NCI-H2081 treated with DMSO at 0.1 percent for 48 hours (cell line): ENCODE measurements at regions not wholly inside any gene's neighbourhood (a gene's known extent, or its start where the extent isn't known, plus 50 kb on each side); places are given as distances from the start of the nearest gene placed in this dataset.

ENCODE experiments used
- DNase-seq: peaks from one replicate; lab custom pipeline; 2025; lab: John Stamatoyannopoulos, UW

GRCh38 chr2:150312271-150312670, 175.2 kb downstream of the RND3 start:
- DNase-seq = no peak

GRCh38 chr2:150309311-150310080, 178.0 kb downstream of the RND3 start:
- DNase-seq = no peak

GRCh38 chr2:150307258-150307657, 180.2 kb downstream of the RND3 start:
- no peak for DNase-seq

GRCh38 chr2:150303281-150303680, 184.2 kb downstream of the RND3 start:
- DNase-seq = no peak

- DNase-seq = no peak
Observed at GRCh38 chr2:150298571-150299305, 188.7 kb downstream of the RND3 start.

- DNase-seq = no peak
Observed at GRCh38 chr2:150296770-150297546, 190.5 kb downstream of the RND3 start.

GRCh38 chr2:150295544-150295943, 191.9 kb downstream of the RND3 start:
- DNase-seq = no peak

GRCh38 chr2:150293771-150294170, 193.7 kb downstream of the RND3 start:
- no peak for DNase-seq

GRCh38 chr2:150292807-150293206, 194.7 kb downstream of the RND3 start:
- no peak for DNase-seq

- DNase-seq = no peak
Observed at GRCh38 chr2:150292192-150292591, 195.3 kb downstream of the RND3 start.

- no peak for DNase-seq
Observed at GRCh38 chr2:150286730-150287362, 200.6 kb downstream of the RND3 start.

- DNase-seq = no peak
Observed at GRCh38 chr2:150284116-150284515, 203.4 kb downstream of the RND3 start.

- no peak for DNase-seq
Observed at GRCh38 chr2:150282771-150283371, 204.6 kb downstream of the RND3 start.

GRCh38 chr2:150282357-150282756, 205.1 kb downstream of the RND3 start:
- no peak for DNase-seq

GRCh38 chr2:150280231-150280630, 207.2 kb downstream of the RND3 start:
- DNase-seq = no peak

- no peak for DNase-seq
Observed at GRCh38 chr2:150279686-150280085, 207.8 kb downstream of the RND3 start.

- no peak for DNase-seq
Observed at GRCh38 chr2:150276737-150277136, 210.7 kb downstream of the RND3 start.

GRCh38 chr2:150274108-150274507, 213.4 kb downstream of the RND3 start:
- no peak for DNase-seq

GRCh38 chr2:150271952-150272802, 215.3 kb downstream of the RND3 start:
- no peak for DNase-seq

GRCh38 chr2:150267651-150268415, 219.6 kb downstream of the RND3 start:
- DNase-seq = no peak
